B cell (primary cell): ENCODE measurements at regions not wholly inside any gene's neighbourhood (a gene's known extent, or its start where the extent isn't known, plus 50 kb on each side); places are given as distances from the start of the nearest gene placed in this dataset.

ENCODE experiments used
- EZH2 ChIP-seq: IDR thresholded peaks from 2 replicates; pipeline ENCODE4 v1.6.1; 2012; ENCODE audit warnings: borderline replicate concordance, low read depth, mild to moderate bottlenecking, moderate library complexity, low read length; ENCODE audit not compliant: insufficient read depth, poor library complexity, severe bottlenecking
- TF ChIP-seq, protein P1 (sequence below): fragments of 200-600 bp; IDR thresholded peaks from one replicate; pipeline ENCODE4 v1.8.0; 2022; ENCODE audit warnings: antibody characterized with exemption, mild to moderate bottlenecking

DNA sequence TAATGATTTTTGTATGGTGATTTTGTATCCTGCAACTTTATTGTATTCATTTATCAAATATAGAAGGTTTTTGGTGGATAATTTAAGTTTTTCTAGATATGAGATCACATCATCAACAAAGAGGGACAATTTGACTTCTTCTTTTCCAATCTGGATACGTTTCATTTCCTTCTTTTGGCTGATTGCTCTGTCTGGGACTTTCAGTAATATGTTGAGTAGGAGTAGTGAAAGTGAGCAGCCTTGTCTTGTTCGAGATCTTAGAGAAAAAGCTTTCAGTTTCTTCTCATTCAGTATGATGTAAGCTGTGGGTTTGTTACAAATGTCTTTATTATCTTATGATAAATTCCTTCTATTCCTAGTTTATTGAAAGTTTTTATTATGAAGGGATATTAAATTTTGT is 352.0 kb upstream of the DACH1 start:
- TF ChIP-seq, protein P1, sequence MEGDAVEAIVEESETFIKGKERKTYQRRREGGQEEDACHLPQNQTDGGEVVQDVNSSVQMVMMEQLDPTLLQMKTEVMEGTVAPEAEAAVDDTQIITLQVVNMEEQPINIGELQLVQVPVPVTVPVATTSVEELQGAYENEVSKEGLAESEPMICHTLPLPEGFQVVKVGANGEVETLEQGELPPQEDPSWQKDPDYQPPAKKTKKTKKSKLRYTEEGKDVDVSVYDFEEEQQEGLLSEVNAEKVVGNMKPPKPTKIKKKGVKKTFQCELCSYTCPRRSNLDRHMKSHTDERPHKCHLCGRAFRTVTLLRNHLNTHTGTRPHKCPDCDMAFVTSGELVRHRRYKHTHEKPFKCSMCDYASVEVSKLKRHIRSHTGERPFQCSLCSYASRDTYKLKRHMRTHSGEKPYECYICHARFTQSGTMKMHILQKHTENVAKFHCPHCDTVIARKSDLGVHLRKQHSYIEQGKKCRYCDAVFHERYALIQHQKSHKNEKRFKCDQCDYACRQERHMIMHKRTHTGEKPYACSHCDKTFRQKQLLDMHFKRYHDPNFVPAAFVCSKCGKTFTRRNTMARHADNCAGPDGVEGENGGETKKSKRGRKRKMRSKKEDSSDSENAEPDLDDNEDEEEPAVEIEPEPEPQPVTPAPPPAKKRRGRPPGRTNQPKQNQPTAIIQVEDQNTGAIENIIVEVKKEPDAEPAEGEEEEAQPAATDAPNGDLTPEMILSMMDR, result no peak
- TF ChIP-seq EZH2, result no peak
